ENCODE measurements at regions not wholly inside any gene's neighbourhood (a gene's known extent, or its start where the extent isn't known, plus 50 kb on each side); places are given as distances from the start of the nearest gene placed in this dataset.
A peak's percentile ranks its signal among the peaks of the same experiment; 100 is the strongest.

DNA sequence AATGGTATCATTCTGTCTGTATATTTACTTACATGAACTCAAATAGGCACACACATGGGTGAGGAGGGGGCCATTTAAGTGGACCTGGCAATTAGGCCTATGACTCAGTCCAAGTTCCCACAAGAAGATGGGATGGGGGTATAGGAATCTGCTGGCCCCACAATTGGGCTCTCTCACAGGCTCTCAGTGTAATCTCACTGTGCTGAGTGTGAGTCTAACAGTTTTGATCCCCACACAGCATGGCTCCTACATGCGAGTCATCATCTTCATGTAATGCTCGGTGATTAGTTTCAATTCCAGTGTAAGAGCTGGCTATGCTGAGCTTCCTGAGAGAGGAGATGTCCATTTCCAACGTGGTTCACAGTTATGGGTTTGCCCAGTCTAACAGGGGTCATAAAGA lies 114.0 kb downstream of the GATA6 start:
- TF ChIP-seq, protein P1, sequence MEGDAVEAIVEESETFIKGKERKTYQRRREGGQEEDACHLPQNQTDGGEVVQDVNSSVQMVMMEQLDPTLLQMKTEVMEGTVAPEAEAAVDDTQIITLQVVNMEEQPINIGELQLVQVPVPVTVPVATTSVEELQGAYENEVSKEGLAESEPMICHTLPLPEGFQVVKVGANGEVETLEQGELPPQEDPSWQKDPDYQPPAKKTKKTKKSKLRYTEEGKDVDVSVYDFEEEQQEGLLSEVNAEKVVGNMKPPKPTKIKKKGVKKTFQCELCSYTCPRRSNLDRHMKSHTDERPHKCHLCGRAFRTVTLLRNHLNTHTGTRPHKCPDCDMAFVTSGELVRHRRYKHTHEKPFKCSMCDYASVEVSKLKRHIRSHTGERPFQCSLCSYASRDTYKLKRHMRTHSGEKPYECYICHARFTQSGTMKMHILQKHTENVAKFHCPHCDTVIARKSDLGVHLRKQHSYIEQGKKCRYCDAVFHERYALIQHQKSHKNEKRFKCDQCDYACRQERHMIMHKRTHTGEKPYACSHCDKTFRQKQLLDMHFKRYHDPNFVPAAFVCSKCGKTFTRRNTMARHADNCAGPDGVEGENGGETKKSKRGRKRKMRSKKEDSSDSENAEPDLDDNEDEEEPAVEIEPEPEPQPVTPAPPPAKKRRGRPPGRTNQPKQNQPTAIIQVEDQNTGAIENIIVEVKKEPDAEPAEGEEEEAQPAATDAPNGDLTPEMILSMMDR (IDR thresholded peaks at IDR 0.05; ENCODE audit: low read depth, low read length, missing control alignments): no peak
- peak; percentile 60 for DNase-seq
- no peaks in the 10 kb centered on the region for H3K36me3 ChIP-seq (replicated peaks)
- H3K4me3 ChIP-seq (ENCODE audit: low read depth, low read length): no peak overlapping the region
- H3K27me3 ChIP-seq (replicated peaks): no peaks in the 10 kb centered on the region
- in situ Hi-C loops (cut with HindIII; ENCODE audit: low pct_ligation_motif_present, low sequenced_read_pairs): no loop called here
- H3K27ac ChIP-seq: peak overlapping the region; percentile 84

DNA sequence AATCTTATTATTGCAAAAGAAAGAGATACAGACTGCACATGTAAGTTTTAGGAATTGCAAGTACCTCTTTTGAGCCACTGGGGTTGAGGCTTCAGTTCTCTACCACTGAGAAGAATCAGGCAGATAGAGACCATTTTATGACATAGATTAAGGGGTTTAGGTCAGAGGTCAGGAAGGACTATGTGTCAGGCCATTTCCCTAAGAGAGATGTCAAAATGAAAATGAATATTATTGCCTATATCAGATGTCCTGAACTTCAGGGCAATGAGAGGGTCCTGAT lies 113.7 kb downstream of the GATA6 start:
- TF ChIP-seq, protein P1 (IDR thresholded peaks at IDR 0.05; ENCODE audit: low read depth, low read length, missing control alignments): peak; percentile 25
- in situ Hi-C loops (cut with HindIII; ENCODE audit: low pct_ligation_motif_present, low sequenced_read_pairs): no loop called here
- Histone ChIP-seq H3K27me3 (replicated peaks) (no peaks in the 10 kb centered on the region), H3K36me3 (replicated peaks) (no peaks in the 10 kb centered on the region), H3K27ac (peak overlapping the region; percentile 84), H3K4me3 (ENCODE audit: low read depth, low read length) (no peak overlapping the region)
- DNase-seq: no peak

DNA sequence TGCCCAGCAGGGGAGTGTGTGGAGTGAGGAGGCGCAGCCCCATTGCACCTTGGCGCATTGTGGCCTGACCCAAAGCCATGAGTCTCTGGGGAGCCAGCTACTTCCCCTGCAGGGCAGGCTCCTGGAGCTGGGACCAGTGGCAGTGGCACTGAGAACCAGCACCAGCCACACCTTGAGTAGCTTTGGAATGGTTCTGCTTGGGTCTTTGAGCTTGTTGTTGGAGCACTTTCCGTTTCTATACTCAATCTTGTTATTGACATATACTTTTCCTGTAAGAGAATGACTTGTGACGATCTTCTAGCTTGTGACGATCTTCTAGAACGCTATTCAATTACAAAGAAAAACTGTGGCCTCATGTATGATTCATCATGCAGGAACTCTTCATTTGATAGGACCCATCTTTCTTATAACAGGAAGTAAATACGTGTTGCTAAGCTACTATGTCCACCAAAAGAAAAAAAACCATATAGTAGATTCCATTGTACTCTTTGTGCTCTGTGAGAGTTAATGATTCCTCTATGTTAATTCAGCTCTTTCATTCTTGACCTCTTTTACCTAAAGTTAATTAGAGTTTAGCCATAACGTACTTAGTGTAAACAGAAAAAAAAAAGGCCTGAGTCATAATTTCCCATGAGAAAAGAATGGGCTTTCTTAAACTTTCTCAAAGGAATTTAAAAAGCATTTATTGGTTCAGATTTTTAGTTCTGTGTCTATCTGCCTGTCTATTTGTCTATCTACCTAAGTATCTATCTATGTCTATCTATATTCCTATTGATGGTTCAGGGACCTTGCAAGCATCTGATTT lies 113.1 kb downstream of the GATA6 start:
- Histone ChIP-seq H3K27ac (peak overlapping the region; percentile 84), H3K27me3 (replicated peaks) (no peaks in the 10 kb centered on the region), H3K4me3 (ENCODE audit: low read depth, low read length) (no peak overlapping the region), H3K36me3 (replicated peaks) (no peaks in the 10 kb centered on the region)
- TF ChIP-seq, protein P1 (IDR thresholded peaks at IDR 0.05; ENCODE audit: low read depth, low read length, missing control alignments): peak; percentile 29
- in situ Hi-C loops (cut with HindIII; ENCODE audit: low pct_ligation_motif_present, low sequenced_read_pairs): no loop called here
- DNase-seq: peak; percentile 92

DNA sequence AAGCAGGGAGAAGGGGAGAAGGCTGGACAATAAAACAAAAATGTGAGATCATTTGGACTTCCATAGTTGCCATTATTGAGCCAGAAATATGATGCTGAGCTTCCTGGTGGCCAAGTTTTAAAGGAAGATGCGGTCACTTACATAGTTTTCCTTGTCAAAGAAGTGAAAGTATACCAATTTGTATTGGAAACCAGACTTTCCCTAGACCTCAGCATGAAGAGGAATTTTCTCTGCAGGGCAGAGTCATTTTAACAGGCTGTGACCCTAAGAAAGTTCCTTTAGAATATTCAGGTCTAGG lies 111.0 kb downstream of the GATA6 start:
- in situ Hi-C loops (cut with HindIII; ENCODE audit: low pct_ligation_motif_present, low sequenced_read_pairs): no loop called here
- no peak for DNase-seq
- TF ChIP-seq, protein P1 (IDR thresholded peaks at IDR 0.05; ENCODE audit: low read depth, low read length, missing control alignments): no peak
- H3K27me3 ChIP-seq (replicated peaks): no peaks in the 10 kb centered on the region
- no peak overlapping the region for H3K4me3 ChIP-seq (ENCODE audit: low read depth, low read length)
- no peaks in the 10 kb centered on the region for H3K36me3 ChIP-seq (replicated peaks)
- H3K27ac ChIP-seq: no peak overlapping the region

DNA sequence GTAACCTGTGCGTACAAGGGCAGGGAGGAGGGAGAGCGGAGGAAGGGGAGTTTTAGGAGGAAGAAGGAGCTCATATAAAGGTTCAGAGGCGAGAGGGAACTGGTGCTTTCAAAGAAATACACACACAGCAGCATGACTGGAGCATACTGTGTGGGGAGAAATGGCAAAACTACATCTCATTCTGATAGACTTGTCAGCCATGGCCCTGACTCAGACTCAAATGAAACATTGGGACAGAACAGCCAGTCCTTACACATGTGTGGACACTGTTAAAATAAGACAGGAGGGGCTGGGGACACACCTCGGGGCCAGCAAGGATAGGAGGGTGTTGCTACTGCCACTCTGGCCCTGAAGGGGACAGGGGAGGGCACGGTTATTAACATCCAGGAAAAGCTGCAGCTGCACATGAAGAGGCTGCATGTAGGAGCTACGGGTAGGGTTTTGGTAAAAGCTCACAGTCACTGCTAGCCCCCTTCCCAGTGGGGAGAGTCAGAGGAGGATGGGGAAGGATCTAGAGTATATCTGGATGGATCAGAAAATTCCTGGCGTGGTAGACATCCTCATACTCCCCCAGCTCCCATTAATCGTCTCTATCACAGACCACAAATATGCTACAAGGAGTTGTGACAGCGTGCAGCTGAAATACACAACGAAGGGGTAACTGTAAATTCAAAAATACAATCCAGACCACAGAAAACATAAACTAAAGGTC lies 110.5 kb downstream of the GATA6 start:
- Histone ChIP-seq H3K27ac (no peak overlapping the region), H3K27me3 (replicated peaks) (no peaks in the 10 kb centered on the region), H3K4me3 (ENCODE audit: low read depth, low read length) (no peak overlapping the region), H3K36me3 (replicated peaks) (no peaks in the 10 kb centered on the region)
- TF ChIP-seq, protein P1 (IDR thresholded peaks at IDR 0.05; ENCODE audit: low read depth, low read length, missing control alignments): no peak
- in situ Hi-C loops (cut with HindIII; ENCODE audit: low pct_ligation_motif_present, low sequenced_read_pairs): no loop called here
- DNase-seq: peak; percentile 9

Measured in brain microvascular endothelial cell (primary cell).